Right lobe of liver (tissue), 6 donors: ENCODE measurements at regions not wholly inside any gene's neighbourhood (a gene's known extent, or its start where the extent isn't known, plus 50 kb on each side); places are given as distances from the start of the nearest gene placed in this dataset.

Experiments used
- ATAC-seq, 4 donors: fragments of 200-7000 bp; cut with Tn5 transposase; one replicate each; pipeline ENCODE4 v1.9.1; 2020; ENCODE audit warnings: mild to moderate bottlenecking in 4 of 4, moderate library complexity in 4 of 4
- DNase-seq, 3 donors: peaks; one replicate each; pipeline ENCODE4 v3.0.0-alpha.2; 2020
- H3K27ac ChIP-seq, 3 donors: fragments of 200-600 bp; one replicate each; pipeline ENCODE4 v1.8.0; 2022
- H3K27me3 ChIP-seq, 2 donors: fragments of 200-600 bp; one replicate each; pipeline ENCODE4 v1.8.0; 2022
- H3K36me3 ChIP-seq, 4 donors: fragments of 200-600 bp; sonication (generic) in 1 of 4; one replicate each; pipeline versions ENCODE4 v1.5.1 to v1.8.0; 2017 to 2022; ENCODE audit warnings: control low read depth in 1 of 4
- H3K4me1 ChIP-seq, 4 donors: fragments of 200-600 bp; sonication (generic) in 1 of 4; one replicate each; pipeline versions ENCODE4 v1.5.1 to v1.8.0; 2017 to 2022; ENCODE audit warnings: control low read depth in 1 of 4
- H3K4me3 ChIP-seq, 3 donors: fragments of 200-600 bp; one replicate each; pipeline ENCODE4 v1.8.0; 2022
- H3K9me3 ChIP-seq, 4 donors: fragments of 200-600 bp; sonication (generic) in 1 of 4; one replicate each; pipeline versions ENCODE4 v1.5.1 to v1.8.0; 2017 to 2022; ENCODE audit warnings: control low read depth in 1 of 4
- CTCF ChIP-seq, 4 donors: fragments of 200-600 bp in 3 of 4; fragments of 450-650 bp in 1 of 4; IDR thresholded peaks; one replicate each; pipeline versions ENCODE4 v1.5.1 to v1.8.0; 2016 to 2022; ENCODE audit warnings: antibody characterized with exemption in 4 of 4, mild to moderate bottlenecking in 2 of 4
- POLR2A ChIP-seq: fragments of 450-650 bp; IDR thresholded peaks from one replicate; pipeline ENCODE4 v1.6.1; 2017; ENCODE audit warnings: antibody characterized with exemption, mild to moderate bottlenecking
- WGBS: methylation state at CpG from one replicate; pipeline ENCODE4 v1.1.6; 2018; ENCODE audit warnings: low coverage, low lambda C conversion rate; ENCODE audit not compliant: insufficient coverage; ENCODE audit errors: missing lambda C conversion rate; 5-methylcytosine and 5-hydroxymethylcytosine counted together
- intact Hi-C, 2 donors: fragments of 100-400 bp; cut with DNase I; formaldehyde crosslinking; loops; one replicate each; pipeline versions ENCODE4 v1.11.2 to v1.14.1; 2022
- donor health status: DM: no; HTN: yes; CAD: no.
- donor health status: DM: no; HTN: no; CAD: no.
- donor health status: DM: no; HTN: no; CAD: no.
- donor health status: DM: no; HTN: yes; CAD: no.
- donor health status: DM: no; HTN: yes; CAD: no.

- H3K4me3 ChIP-seq, result no peak overlapping the region
- H3K4me1 ChIP-seq, result no peaks in the 10 kb centered on the region
- ATAC-seq (no peak), DNase-seq (no peak)
- no peaks in the 10 kb centered on the region for H3K36me3 ChIP-seq
- H3K27ac ChIP-seq, result no peak overlapping the region
- no peaks in the 10 kb centered on the region for H3K27me3 ChIP-seq
- no peaks in the 10 kb centered on the region for H3K9me3 ChIP-seq
- no peak for TF ChIP-seq POLR2A
- no peak for TF ChIP-seq CTCF (IDR thresholded peaks at IDR 0.05)
- intact Hi-C loops, result no loop called here
- WGBS, result 12% methylated on average over 3 of the region's 3 CpGs
Measured at GRCh38 chr10:10699427-10699826, 318.2 kb upstream of the CELF2 start.

GRCh38 chr10:10701084-10701611 is 316.5 kb upstream of the CELF2 start:
- H3K9me3 ChIP-seq, result no peaks in the 10 kb centered on the region
- H3K4me3 ChIP-seq, result no peak overlapping the region
- intact Hi-C loops, result no loop called here
- H3K27ac ChIP-seq, result no peak overlapping the region
- DNase-seq (no peak), ATAC-seq (no peak)
- H3K27me3 ChIP-seq, result no peaks in the 10 kb centered on the region
- WGBS, result 45% methylated on average over 5 of the region's 5 CpGs
- no peak for TF ChIP-seq CTCF (IDR thresholded peaks at IDR 0.05)
- no peak for TF ChIP-seq POLR2A
- H3K4me1 ChIP-seq, result no peaks in the 10 kb centered on the region
- no peaks in the 10 kb centered on the region for H3K36me3 ChIP-seq

- intact Hi-C loops, result no loop called here
- no peak for TF ChIP-seq POLR2A
- TF ChIP-seq CTCF (IDR thresholded peaks at IDR 0.05), result no peak
- Histone ChIP-seq H3K27me3 (no peaks in the 10 kb centered on the region), H3K4me3 (no peak overlapping the region), H3K36me3 (no peaks in the 10 kb centered on the region), H3K9me3 (no peaks in the 10 kb centered on the region), H3K27ac (no peak overlapping the region), H3K4me1 (no peaks in the 10 kb centered on the region)
- WGBS, result 15% methylated on average over 1 of the region's 1 CpG
- DNase-seq (no peak), ATAC-seq (no peak)
Measured at GRCh38 chr10:10702211-10702610, 315.5 kb upstream of the CELF2 start.

- H3K27ac ChIP-seq, result no peak overlapping the region
- TF ChIP-seq CTCF (IDR thresholded peaks at IDR 0.05) (no peak), POLR2A (no peak)
Measured at GRCh38 chr10:10703382-10703781, 314.3 kb upstream of the CELF2 start.

More at GRCh38 chr10:10703382-10703781, 314.3 kb upstream of the CELF2 start:
- H3K9me3 ChIP-seq, result no peaks in the 10 kb centered on the region
- H3K4me1 ChIP-seq, result no peaks in the 10 kb centered on the region
- no peak overlapping the region for H3K4me3 ChIP-seq
- DNase-seq, result no peak
- intact Hi-C loops, result no loop called here
- no peaks in the 10 kb centered on the region for H3K36me3 ChIP-seq
- no peaks in the 10 kb centered on the region for H3K27me3 ChIP-seq
- 55% methylated on average over 2 of the region's 2 CpGs for WGBS
- ATAC-seq, result no peak
